Endodermal cell (in vitro differentiated cells): ENCODE measurements at regions not wholly inside any gene's neighbourhood (a gene's known extent, or its start where the extent isn't known, plus 50 kb on each side); places are given as distances from the start of the nearest gene placed in this dataset.
A peak's percentile ranks its signal among the peaks of the same experiment; 100 is the strongest.

Source experiments
- DNase-seq: peaks from one replicate; pipeline ENCODE4 v3.0.0-alpha.2; 2017
- H3K27ac ChIP-seq: 2 replicates; pipeline ENCODE4 v1.5.1; 2013; ENCODE audit warnings: mild to moderate bottlenecking, low read depth, low read length, moderate library complexity
- H3K27me3 ChIP-seq: 2 replicates; pipeline ENCODE4 v1.6.1; 2013; ENCODE audit warnings: mild to moderate bottlenecking, low read length, moderate library complexity; ENCODE audit not compliant: insufficient read depth, control insufficient read depth, poor library complexity, severe bottlenecking
- H3K36me3 ChIP-seq: 2 replicates; pipeline ENCODE4 v1.7.0; 2013; ENCODE audit warnings: mild to moderate bottlenecking, low read length, moderate library complexity; ENCODE audit not compliant: control insufficient read depth, insufficient read depth
- H3K4me1 ChIP-seq: one replicate; pipeline ENCODE4 v1.7.0; 2013; ENCODE audit warnings: low read length; ENCODE audit not compliant: control insufficient read depth, insufficient read depth
- H3K4me3 ChIP-seq: 2 replicates; pipeline ENCODE4 v1.5.1; 2013; ENCODE audit warnings: mild to moderate bottlenecking, low read length, moderate library complexity
- H3K9ac ChIP-seq: 2 replicates; pipeline ENCODE4 v1.6.1; 2013; ENCODE audit warnings: mild to moderate bottlenecking, low read length, moderate library complexity; ENCODE audit not compliant: poor library complexity, severe bottlenecking; ENCODE audit errors: extremely low read depth
- H3K9me3 ChIP-seq: 2 replicates; pipeline ENCODE4 v1.6.1; 2013; ENCODE audit warnings: mild to moderate bottlenecking, low read length, moderate library complexity; ENCODE audit not compliant: control insufficient read depth
- H3K27ac Mint-ChIP-seq: 2 replicates; pipeline ENCODE4 v1.8.0; 2020; ENCODE audit warnings: mixed read lengths
- H3K27me3 Mint-ChIP-seq: 2 replicates; pipeline ENCODE4 v1.8.0; 2021; ENCODE audit warnings: mild to moderate bottlenecking, mixed read lengths; ENCODE audit not compliant: insufficient read depth
- H3K36me3 Mint-ChIP-seq: 2 replicates; pipeline ENCODE4 v1.8.0; 2020; ENCODE audit warnings: low read depth, mixed read lengths
- H3K4me1 Mint-ChIP-seq: 2 replicates; pipeline ENCODE4 v1.8.0; 2020; ENCODE audit warnings: mixed read lengths
- H3K4me3 Mint-ChIP-seq: 2 replicates; pipeline ENCODE4 v1.8.0; 2020; ENCODE audit warnings: mild to moderate bottlenecking, moderate library complexity, mixed read lengths
- H3K9me3 Mint-ChIP-seq: 2 replicates; pipeline ENCODE4 v1.8.0; 2020; ENCODE audit warnings: mild to moderate bottlenecking, mixed read lengths
- WGBS, 2 experiments: methylation state at CpG; one replicate each; pipeline versions ENCODE4 v1.1.5 to v1.1.7; 2013; ENCODE audit warnings: missing lambda C conversion rate in 2 of 2, mixed read lengths in 1 of 2; ENCODE audit not compliant: insufficient coverage in 1 of 2, insufficient read length in 1 of 2; 5-methylcytosine and 5-hydroxymethylcytosine counted together
- TF ChIP-seq, protein P1 (sequence below): fragments of 200-600 bp; sonication (generic); conservative IDR thresholded peaks from 2 replicates; pipeline ENCODE4 v1.5.0; 2021; ENCODE audit warnings: antibody characterized with exemption, mild to moderate bottlenecking

DNA sequence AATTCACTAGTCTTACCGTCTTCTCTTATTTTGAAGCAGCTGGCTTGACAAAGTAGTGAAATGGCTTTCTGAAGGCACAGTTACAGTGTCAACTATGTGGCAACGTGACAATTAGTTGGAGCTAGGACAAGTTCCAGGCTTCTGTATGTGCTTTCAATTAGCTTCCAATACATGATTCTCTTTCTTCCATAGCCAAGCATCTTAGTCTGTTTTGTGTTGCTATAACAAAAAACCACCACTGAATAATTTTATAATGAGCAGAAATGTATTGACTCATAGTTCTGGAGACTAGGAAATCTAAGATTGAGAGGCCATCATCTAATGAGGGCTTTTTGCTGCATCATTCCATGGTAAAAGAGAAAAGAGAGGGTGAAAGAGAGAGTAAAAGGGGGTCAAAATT lies 365.1 kb upstream of the PLSCR5 start:
- no peak overlapping the region for H3K9ac ChIP-seq
- Mint-ChIP-seq H3K4me1 (peaks cover 17% of the 10 kb centered on the region), H3K9me3 (no peaks in the 10 kb centered on the region), H3K36me3 (no peaks in the 10 kb centered on the region), H3K27ac (no peak overlapping the region), H3K27me3 (no peaks in the 10 kb centered on the region), H3K4me3 (no peak overlapping the region)
- no peak for DNase-seq
- TF ChIP-seq, protein P1, sequence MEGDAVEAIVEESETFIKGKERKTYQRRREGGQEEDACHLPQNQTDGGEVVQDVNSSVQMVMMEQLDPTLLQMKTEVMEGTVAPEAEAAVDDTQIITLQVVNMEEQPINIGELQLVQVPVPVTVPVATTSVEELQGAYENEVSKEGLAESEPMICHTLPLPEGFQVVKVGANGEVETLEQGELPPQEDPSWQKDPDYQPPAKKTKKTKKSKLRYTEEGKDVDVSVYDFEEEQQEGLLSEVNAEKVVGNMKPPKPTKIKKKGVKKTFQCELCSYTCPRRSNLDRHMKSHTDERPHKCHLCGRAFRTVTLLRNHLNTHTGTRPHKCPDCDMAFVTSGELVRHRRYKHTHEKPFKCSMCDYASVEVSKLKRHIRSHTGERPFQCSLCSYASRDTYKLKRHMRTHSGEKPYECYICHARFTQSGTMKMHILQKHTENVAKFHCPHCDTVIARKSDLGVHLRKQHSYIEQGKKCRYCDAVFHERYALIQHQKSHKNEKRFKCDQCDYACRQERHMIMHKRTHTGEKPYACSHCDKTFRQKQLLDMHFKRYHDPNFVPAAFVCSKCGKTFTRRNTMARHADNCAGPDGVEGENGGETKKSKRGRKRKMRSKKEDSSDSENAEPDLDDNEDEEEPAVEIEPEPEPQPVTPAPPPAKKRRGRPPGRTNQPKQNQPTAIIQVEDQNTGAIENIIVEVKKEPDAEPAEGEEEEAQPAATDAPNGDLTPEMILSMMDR: no peak
- H3K9me3 ChIP-seq: no peaks in the 10 kb centered on the region
- H3K27ac ChIP-seq: no peak overlapping the region
- H3K27me3 ChIP-seq: no peaks in the 10 kb centered on the region
- H3K36me3 ChIP-seq: no peaks in the 10 kb centered on the region
- 91 to 94% methylated on average over 2 of the region's 2 CpGs for WGBS, 2 experiments
- no peaks in the 10 kb centered on the region for H3K4me1 ChIP-seq
- H3K4me3 ChIP-seq: no peak overlapping the region

DNA sequence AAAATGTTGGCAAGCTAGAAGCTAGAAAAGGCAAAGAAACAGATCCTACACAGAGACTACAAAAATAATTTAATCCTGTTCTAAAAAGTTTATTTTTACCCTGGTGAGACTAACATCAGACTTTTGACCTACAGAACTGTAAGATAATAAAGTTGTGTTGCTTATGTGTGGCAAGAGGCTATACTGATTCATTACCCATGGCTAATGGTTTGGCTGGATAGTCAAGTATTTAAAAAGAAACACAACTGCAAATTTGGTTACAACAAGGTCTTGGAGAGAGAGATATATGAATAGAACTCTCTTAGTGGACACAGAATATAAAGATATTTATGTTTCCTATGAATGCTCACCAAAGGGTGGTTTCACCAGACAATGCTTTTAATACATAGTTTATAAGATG lies 364.2 kb upstream of the PLSCR5 start:
- Histone ChIP-seq H3K36me3 (no peaks in the 10 kb centered on the region), H3K4me1 (no peaks in the 10 kb centered on the region), H3K27me3 (no peaks in the 10 kb centered on the region), H3K9me3 (no peaks in the 10 kb centered on the region), H3K27ac (no peak overlapping the region), H3K9ac (no peak overlapping the region), H3K4me3 (no peak overlapping the region)
- no peaks in the 10 kb centered on the region for H3K27me3 Mint-ChIP-seq
- TF ChIP-seq, protein P1: no peak
- no peak for DNase-seq
- H3K4me3 Mint-ChIP-seq: no peak overlapping the region
- no peaks in the 10 kb centered on the region for H3K9me3 Mint-ChIP-seq
- no peak overlapping the region for H3K27ac Mint-ChIP-seq
- peaks cover 17% of the 10 kb centered on the region for H3K4me1 Mint-ChIP-seq
- no peaks in the 10 kb centered on the region for H3K36me3 Mint-ChIP-seq

DNA sequence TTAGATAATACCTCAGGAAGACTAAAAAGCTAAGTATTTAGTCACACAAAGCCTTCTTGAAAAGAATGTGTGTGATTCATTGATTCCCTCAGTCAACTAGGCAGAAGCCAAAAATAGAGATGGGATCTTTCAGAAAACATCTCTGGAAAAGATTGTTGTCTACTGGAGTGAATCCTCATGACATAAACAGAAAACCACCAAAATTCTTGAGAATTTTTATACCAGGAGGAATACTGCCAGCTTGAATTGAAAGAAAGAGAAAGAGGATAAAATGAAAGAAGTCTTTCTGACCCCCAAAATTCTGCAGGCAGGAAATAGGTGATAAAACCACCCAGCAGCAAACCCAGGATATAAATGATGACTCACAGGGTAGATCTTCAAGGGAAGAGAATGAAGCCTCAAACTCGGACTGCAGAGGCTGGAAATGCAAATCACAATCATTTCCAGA lies 363.1 kb upstream of the PLSCR5 start:
- WGBS, 2 experiments: 29 to 36% methylated on average over 1 of the region's 1 CpG
- Histone ChIP-seq H3K9ac (no peak overlapping the region), H3K27ac (no peak overlapping the region), H3K9me3 (no peaks in the 10 kb centered on the region), H3K36me3 (no peaks in the 10 kb centered on the region), H3K27me3 (no peaks in the 10 kb centered on the region), H3K4me1 (no peaks in the 10 kb centered on the region), H3K4me3 (no peak overlapping the region)
- DNase-seq: no peak
- TF ChIP-seq, protein P1: no peak
- H3K4me1 Mint-ChIP-seq: peaks cover 17% of the 10 kb centered on the region
- H3K27me3 Mint-ChIP-seq: no peaks in the 10 kb centered on the region
- H3K27ac Mint-ChIP-seq: peak overlapping the region; percentile 1
- H3K36me3 Mint-ChIP-seq: no peaks in the 10 kb centered on the region
- H3K9me3 Mint-ChIP-seq: no peaks in the 10 kb centered on the region
- H3K4me3 Mint-ChIP-seq: no peak overlapping the region
